ENCODE measurements at regions not wholly inside any gene's neighbourhood (a gene's known extent, or its start where the extent isn't known, plus 50 kb on each side); places are given as distances from the start of the nearest gene placed in this dataset.

- TF ChIP-seq CTCF (IDR thresholded peaks at IDR 0.05; ENCODE audit: insufficient read depth, low read depth, low read length) (no peak), EZH2 (IDR thresholded peaks at IDR 0.05; ENCODE audit: insufficient read depth, low read length) (no peak)
Measured at GRCh38 chr3:170739410-170739809, 130.6 kb downstream of the RPL22L1 start.
